Esophagus mucosa (tissue), 1 donor: ENCODE measurements at regions not wholly inside any gene's neighbourhood (a gene's known extent, or its start where the extent isn't known, plus 50 kb on each side); places are given as distances from the start of the nearest gene placed in this dataset.

Experiments
- ATAC-seq: fragments of 200-7000 bp; cut with Tn5 transposase; one replicate; pipeline ENCODE4 v1.9.1; 2020
- donor health status: DM: yes; HTN: yes; CAD: no.

GRCh38 chr12:39124768-39125167 lies 219.4 kb upstream of the CPNE8 start:
- no peak for ATAC-seq

- ATAC-seq, result no peak
Measured at GRCh38 chr12:39123580-39124253, 218.3 kb upstream of the CPNE8 start.

- ATAC-seq, result no peak
Measured at GRCh38 chr12:39122562-39123204, 217.3 kb upstream of the CPNE8 start.

GRCh38 chr12:39116861-39117260 lies 211.5 kb upstream of the CPNE8 start:
- no peak for ATAC-seq

- no peak for ATAC-seq
Measured at GRCh38 chr12:39112064-39112463, 206.7 kb upstream of the CPNE8 start.

- ATAC-seq, result no peak
Measured at GRCh38 chr12:39105111-39105510, 199.7 kb upstream of the CPNE8 start.

- peak; percentile 91 for ATAC-seq
Measured at GRCh38 chr12:39103552-39104165, 198.3 kb upstream of the CPNE8 start.

- peak; percentile 67 for ATAC-seq
Measured at GRCh38 chr12:39102474-39103209, 197.3 kb upstream of the CPNE8 start.

- ATAC-seq, result no peak
Measured at GRCh38 chr12:39095636-39096330, 190.4 kb upstream of the CPNE8 start.

GRCh38 chr12:39081910-39082309 lies 176.5 kb upstream of the CPNE8 start:
- no peak for ATAC-seq

GRCh38 chr12:39077226-39077625 lies 171.8 kb upstream of the CPNE8 start:
- no peak for ATAC-seq

GRCh38 chr12:39074063-39074462 lies 168.7 kb upstream of the CPNE8 start:
- ATAC-seq, result peak; percentile 71

- no peak for ATAC-seq
Measured at GRCh38 chr12:39072658-39073057, 167.3 kb upstream of the CPNE8 start.

- no peak for ATAC-seq
Measured at GRCh38 chr12:39071611-39072010, 166.2 kb upstream of the CPNE8 start.

GRCh38 chr12:39070775-39071174 lies 165.4 kb upstream of the CPNE8 start:
- ATAC-seq, result no peak

- no peak for ATAC-seq
Measured at GRCh38 chr12:39065455-39065854, 160.1 kb upstream of the CPNE8 start.

GRCh38 chr12:39064708-39065107 lies 159.3 kb upstream of the CPNE8 start:
- ATAC-seq, result no peak

GRCh38 chr12:39062266-39062996 lies 157.0 kb upstream of the CPNE8 start:
- no peak for ATAC-seq

- ATAC-seq, result no peak
Measured at GRCh38 chr12:39061576-39061975, 156.2 kb upstream of the CPNE8 start.

GRCh38 chr12:39048395-39048794 lies 143.0 kb upstream of the CPNE8 start:
- no peak for ATAC-seq

GRCh38 chr12:39047539-39048262 lies 142.3 kb upstream of the CPNE8 start:
- no peak for ATAC-seq
